Medulla oblongata (tissue), 1 donor: ENCODE measurements at regions not wholly inside any gene's neighbourhood (a gene's known extent, or its start where the extent isn't known, plus 50 kb on each side); places are given as distances from the start of the nearest gene placed in this dataset.

ENCODE experiments used
- DNase-seq: peaks from one replicate; pipeline ENCODE4 v3.0.0-alpha.2; 2015; ENCODE audit errors: extremely low spot score

- no peak for DNase-seq
Measured at GRCh38 chr2:145725876-145726275, 1206.0 kb upstream of the ZEB2 start.

DNA sequence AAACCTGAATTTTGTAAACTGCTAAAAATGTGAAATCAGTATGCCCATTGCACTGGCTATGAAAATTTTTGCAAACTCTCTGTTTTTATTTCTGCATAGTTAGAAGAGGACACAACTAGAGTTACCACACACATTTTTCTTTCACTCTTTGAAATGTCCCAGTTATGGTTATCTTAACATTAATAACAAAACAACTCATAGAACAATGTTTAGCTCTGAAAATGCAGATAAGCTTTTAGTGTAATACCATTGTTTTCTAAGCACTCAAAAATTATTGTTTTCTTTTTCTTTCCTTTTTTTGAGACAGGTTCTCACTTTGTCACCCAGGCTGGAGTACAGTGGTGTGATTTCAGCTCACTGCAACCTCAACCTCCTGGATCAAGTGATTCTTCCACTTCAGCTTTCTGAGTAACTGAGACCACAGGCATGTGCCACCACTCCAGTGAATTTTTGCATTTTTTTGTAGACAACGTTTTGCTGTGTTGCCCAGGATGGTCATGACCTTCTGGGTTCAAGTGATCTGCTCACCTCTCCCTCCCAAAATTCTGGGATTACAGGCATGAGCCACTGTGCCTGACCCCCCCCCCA, 1204.5 kb upstream of the ZEB2 start:
- DNase-seq, result no peak

- DNase-seq, result no peak
Measured at GRCh38 chr2:145723872-145724271, 1204.0 kb upstream of the ZEB2 start.

GRCh38 chr2:145721681-145722080, 1201.8 kb upstream of the ZEB2 start:
- DNase-seq, result no peak

DNA sequence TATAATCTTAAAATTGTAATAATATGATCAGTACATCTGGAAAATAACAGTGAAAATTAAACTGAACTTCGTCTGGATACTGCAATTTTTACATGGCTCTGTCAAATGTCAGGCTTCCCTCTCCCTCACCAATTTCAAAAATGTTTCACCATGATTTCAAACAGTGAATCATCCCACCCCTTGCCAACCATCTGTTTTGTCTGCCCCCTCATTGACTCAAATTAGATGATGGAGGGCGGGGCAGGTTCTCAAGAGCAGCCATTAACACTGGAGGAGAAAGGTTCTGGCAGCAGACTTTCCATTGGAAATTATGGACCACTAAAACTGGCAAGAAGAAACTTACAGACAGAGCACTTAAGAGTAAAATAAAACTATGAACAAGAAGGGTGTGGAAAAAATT, 1195.7 kb upstream of the ZEB2 start:
- DNase-seq, result no peak

GRCh38 chr2:145710303-145710702, 1190.4 kb upstream of the ZEB2 start:
- no peak for DNase-seq

- no peak for DNase-seq
Measured at GRCh38 chr2:145702305-145702704, 1182.4 kb upstream of the ZEB2 start.

DNA sequence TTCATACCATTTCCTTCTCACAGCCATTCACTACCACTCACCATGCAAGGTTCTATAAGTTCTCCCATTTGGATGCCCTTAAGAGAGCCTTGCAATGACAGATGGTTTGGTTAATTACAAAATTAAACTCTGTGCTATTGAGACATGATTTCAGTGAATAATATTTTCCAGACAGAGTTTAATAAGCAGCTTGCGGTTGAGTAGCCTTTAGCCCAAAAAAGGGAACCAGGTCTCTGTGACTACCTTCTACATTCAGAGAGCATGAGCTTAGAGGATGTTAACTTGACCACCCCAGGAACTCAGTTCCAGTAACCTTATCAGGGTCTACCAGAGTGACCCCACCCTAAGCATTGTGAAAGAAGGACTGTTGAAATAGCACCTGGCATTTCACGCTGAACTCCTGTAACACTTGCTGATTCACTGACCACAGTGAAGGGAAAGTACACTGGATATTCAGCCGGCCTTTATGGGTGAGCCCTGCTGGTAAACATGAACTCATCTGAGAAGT, 1173.1 kb upstream of the ZEB2 start:
- DNase-seq, result peak; percentile 35

GRCh38 chr2:145691659-145692058, 1171.7 kb upstream of the ZEB2 start:
- no peak for DNase-seq

DNA sequence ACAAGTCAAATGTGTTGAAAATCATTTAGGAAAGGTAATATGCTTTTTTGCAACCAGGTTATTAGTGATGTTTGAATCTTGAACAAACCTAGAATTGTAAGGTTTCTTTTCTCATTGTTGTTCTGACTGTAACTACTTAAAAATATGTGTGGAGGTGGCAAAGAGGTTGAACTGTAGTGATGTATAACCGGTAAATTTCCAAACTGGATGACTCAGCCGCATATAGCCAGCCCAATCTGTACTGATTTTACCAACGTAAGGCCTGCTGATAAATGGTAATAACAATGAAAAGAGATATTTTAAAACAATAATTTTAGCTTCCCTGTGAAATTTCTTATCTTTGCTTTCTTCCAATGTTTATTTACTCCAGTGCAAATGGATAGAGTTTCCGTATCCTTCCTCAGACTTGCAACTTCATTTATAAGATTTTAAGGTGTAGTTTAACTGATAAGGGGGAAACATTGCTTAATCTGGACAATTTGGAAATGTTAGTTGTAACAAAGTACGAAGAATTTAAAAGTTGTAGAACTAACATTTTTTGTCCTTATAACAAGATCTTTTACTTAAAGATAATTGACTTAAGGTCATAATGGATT, 1170.4 kb upstream of the ZEB2 start:
- no peak for DNase-seq

DNA sequence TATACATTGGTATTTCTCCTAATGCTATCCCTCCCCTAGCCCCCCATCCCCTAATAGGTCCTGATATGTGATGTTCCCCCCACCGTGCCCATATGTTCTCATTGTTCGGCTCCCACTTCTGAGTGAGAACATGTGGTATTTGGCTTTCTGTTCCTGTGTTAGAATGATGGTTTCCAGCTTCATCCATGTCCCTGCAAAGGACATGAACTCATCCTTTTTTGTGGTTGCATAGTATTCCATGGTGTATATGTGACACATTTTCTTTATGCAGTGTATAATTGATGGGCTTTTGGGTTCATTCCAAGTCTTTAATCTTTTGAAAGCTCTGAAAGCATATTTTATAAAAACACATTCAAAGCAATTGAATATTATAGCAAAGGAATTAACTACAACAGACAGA, 1169.4 kb upstream of the ZEB2 start:
- DNase-seq, result no peak

DNA sequence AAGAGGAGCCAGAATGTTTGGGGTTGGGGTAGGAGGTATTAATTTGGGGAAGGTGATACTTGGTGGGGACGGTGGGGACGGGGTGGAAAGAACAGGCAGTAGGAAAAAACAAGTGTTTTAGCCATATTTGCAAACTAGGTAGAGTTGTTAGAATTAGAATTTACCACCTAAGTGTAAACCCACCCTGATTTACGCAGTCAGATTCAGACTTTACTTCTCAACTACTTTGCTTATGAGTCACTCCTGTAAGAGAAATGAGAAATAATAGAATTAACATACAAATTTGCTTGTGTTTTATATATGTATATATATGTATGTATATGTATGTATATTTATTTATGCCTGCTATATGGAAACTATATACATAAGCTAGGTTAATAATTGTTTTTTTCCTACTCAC, 1168.2 kb upstream of the ZEB2 start:
- DNase-seq, result no peak

GRCh38 chr2:145687442-145688134, 1167.7 kb upstream of the ZEB2 start:
- DNase-seq, result peak; percentile 3

GRCh38 chr2:145685383-145686050, 1165.6 kb upstream of the ZEB2 start:
- no peak for DNase-seq

DNA sequence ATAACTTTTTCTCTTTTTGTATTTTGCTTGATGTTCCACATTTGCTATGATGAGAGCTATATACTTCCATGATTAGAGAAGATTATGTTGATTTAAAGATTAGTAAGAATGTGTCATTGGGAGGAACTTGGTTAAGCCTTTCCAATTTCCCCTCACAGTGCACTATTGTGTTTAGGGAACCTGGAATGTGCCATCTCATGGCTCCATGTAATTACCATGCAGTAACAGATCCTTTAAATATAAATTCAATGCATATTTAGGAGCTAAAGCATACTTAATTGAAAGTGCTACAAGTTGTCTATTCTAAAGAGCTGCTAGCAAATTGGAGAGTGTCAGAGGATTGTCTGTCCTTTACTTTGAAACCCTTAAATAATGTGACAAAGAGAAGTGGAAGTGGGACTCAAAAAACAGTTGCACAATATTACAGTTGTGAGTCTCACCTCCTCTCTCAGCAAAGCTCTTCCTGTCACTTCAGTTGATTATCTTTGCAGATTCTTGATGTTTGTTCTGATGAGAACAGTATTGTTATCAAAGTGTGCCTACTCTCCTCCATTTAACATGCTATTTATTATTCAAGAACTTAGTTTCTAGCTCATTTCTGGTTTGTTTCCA, 1162.7 kb upstream of the ZEB2 start:
- no peak for DNase-seq

DNA sequence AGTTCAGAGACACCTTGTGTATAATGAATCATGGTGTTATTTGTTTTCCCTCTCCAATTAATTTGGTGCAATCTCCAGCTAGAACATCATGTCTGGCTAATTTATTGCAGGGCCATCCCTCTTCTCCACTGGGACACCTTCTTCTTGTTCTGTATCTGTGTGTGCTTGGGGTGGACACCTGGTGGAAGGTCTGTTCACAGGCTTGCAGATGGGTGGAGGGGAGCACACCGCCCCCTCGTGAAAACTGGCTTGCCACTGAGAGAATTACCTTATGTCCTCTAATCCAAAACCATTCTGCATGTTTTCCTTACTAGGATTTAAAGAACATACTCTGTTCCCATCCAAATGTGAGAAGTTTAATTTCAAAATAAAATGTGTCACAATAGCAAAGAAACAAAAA, 1160.4 kb upstream of the ZEB2 start:
- DNase-seq, result no peak

DNA sequence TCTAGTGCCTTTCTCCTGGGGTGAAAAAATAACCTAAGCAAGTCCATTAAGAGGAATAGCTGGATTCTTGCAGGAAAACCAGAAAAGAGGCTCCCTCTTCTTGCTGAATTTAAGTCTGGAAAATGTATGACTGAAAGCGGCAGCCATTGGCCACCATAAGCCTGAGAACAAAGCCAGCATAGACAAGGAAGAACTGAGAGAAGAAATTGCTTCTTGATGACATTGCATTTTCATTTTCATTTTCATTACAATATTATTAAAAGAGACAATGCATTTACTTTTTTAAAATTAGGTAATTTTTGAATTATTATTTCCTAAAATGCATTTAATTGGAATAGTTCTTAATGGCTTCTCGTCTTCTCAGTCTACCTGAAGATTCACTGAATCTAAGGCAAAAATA, 1157.5 kb upstream of the ZEB2 start:
- no peak for DNase-seq

- no peak for DNase-seq
Measured at GRCh38 chr2:145674705-145675104, 1154.8 kb upstream of the ZEB2 start.

DNA sequence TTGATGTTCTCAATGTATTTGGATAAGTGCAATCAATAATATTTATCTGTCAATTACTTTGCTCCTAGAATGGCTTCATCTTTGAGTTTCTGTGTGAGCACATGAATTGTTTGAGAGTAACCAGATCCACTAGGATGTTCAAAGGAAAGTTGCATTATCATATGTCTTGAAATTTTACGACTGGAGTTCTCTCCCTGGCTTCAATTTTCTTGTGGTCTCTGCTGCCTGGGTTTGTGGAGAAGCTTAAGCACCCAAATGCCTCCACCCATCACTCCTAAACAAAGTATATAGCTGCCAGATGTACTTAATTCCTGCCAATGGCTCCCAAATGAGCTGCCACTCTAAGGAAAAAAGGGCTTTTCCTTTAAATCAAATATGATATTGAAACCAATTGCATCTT, 1149.4 kb upstream of the ZEB2 start:
- no peak for DNase-seq

GRCh38 chr2:145666552-145666951, 1146.6 kb upstream of the ZEB2 start:
- no peak for DNase-seq

GRCh38 chr2:145657265-145657664, 1137.3 kb upstream of the ZEB2 start:
- DNase-seq, result no peak

- DNase-seq, result no peak
Measured at GRCh38 chr2:145655165-145655765, 1135.3 kb upstream of the ZEB2 start.
